Stimulated activated CD4-positive, alpha-beta T cell treated with anti-CD3 and anti-CD28 coated beads, TNF-alpha, amount 100 ng/mL, for 1 hour (primary cell): ENCODE measurements at regions not wholly inside any gene's neighbourhood (a gene's known extent, or its start where the extent isn't known, plus 50 kb on each side); places are given as distances from the start of the nearest gene placed in this dataset.
"Not testable (repeated sequence)": the region's sequence is repeated elsewhere in the genome, so short reads cannot be mapped to it uniquely, and the experiment has no call there.

Source experiments
- DNase-seq, 3 donors: peaks; one replicate each; pipeline ENCODE4 v3.0.0-alpha.2; 2020; ENCODE audit warnings: low read depth in 3 of 3, low spot score in 1 of 3

GRCh38 chr3:118637846-118638245, 396.8 kb downstream of the IGSF11 start:
- no peak for DNase-seq

GRCh38 chr3:118641608-118642007, 393.0 kb downstream of the IGSF11 start:
- no peak for DNase-seq

- no peak for DNase-seq
These were observed 363.5 kb downstream of the IGSF11 start for GRCh38 chr3:118671192-118671591.

- DNase-seq, result no peak
These were observed 359.3 kb downstream of the IGSF11 start for GRCh38 chr3:118675305-118675704.

GRCh38 chr3:118678663-118679062, 356.0 kb downstream of the IGSF11 start:
- not testable (repeated sequence) for DNase-seq

- no peak for DNase-seq
These were observed 351.7 kb downstream of the IGSF11 start for GRCh38 chr3:118682921-118683320.

- no peak for DNase-seq
These were observed 351.0 kb downstream of the IGSF11 start for GRCh38 chr3:118683636-118684035.

GRCh38 chr3:118688396-118688884, 346.2 kb downstream of the IGSF11 start:
- DNase-seq, result no peak

- DNase-seq, result no peak
These were observed 342.2 kb downstream of the IGSF11 start for GRCh38 chr3:118692416-118692815.

- no peak for DNase-seq
These were observed 329.0 kb downstream of the IGSF11 start for GRCh38 chr3:118705487-118706219.

GRCh38 chr3:118707991-118708390, 326.7 kb downstream of the IGSF11 start:
- DNase-seq, result no peak

GRCh38 chr3:118710532-118710931, 324.1 kb downstream of the IGSF11 start:
- no peak for DNase-seq

- no peak for DNase-seq
These were observed 321.0 kb downstream of the IGSF11 start for GRCh38 chr3:118713502-118714207.

GRCh38 chr3:118714800-118715199, 319.8 kb downstream of the IGSF11 start:
- no peak for DNase-seq

- no peak for DNase-seq
These were observed 305.1 kb downstream of the IGSF11 start for GRCh38 chr3:118729546-118729945.

GRCh38 chr3:118734664-118735063, 300.0 kb downstream of the IGSF11 start:
- no peak for DNase-seq

- DNase-seq, result no peak
These were observed 298.5 kb downstream of the IGSF11 start for GRCh38 chr3:118736107-118736506.

GRCh38 chr3:118740722-118741290, 293.8 kb downstream of the IGSF11 start:
- DNase-seq, result no peak

- DNase-seq, result no peak
These were observed 291.9 kb downstream of the IGSF11 start for GRCh38 chr3:118742760-118743159.

- DNase-seq, result no peak
These were observed 290.5 kb downstream of the IGSF11 start for GRCh38 chr3:118744186-118744585.

GRCh38 chr3:118754406-118755252, 280.0 kb downstream of the IGSF11 start:
- no peak for DNase-seq
